Stimulated activated CD4-positive, alpha-beta T cell treated with anti-CD3 and anti-CD28 coated beads, Interleukin-4, amount 100 ng/mL, for 24 hours (primary cell): ENCODE measurements at regions not wholly inside any gene's neighbourhood (a gene's known extent, or its start where the extent isn't known, plus 50 kb on each side); places are given as distances from the start of the nearest gene placed in this dataset.
A peak's percentile ranks its signal among the peaks of the same experiment; 100 is the strongest.

ENCODE experiments used
- DNase-seq: peaks from one replicate; pipeline ENCODE4 v3.0.0-alpha.2; 2020

- no peak for DNase-seq
Observed at GRCh38 chr14:99347561-99347960, 75.6 kb upstream of the BCL11B start.

- DNase-seq = no peak
Observed at GRCh38 chr14:99346470-99347080, 74.6 kb upstream of the BCL11B start.

GRCh38 chr14:99345472-99345871 is 73.5 kb upstream of the BCL11B start:
- no peak for DNase-seq

- DNase-seq = no peak
Observed at GRCh38 chr14:99344051-99344758, 72.2 kb upstream of the BCL11B start.

GRCh38 chr14:99342906-99343305 is 70.9 kb upstream of the BCL11B start:
- DNase-seq = no peak

- no peak for DNase-seq
Observed at GRCh38 chr14:99342204-99342603, 70.2 kb upstream of the BCL11B start.

- DNase-seq = no peak
Observed at GRCh38 chr14:99339551-99339950, 67.6 kb upstream of the BCL11B start.

- DNase-seq = no peak
Observed at GRCh38 chr14:99338313-99338712, 66.3 kb upstream of the BCL11B start.

- DNase-seq = no peak
Observed at GRCh38 chr14:99333841-99334635, 62.0 kb upstream of the BCL11B start.

GRCh38 chr14:99333214-99333613 is 61.2 kb upstream of the BCL11B start:
- DNase-seq = no peak

- DNase-seq = no peak
Observed at GRCh38 chr14:99331811-99332210, 59.8 kb upstream of the BCL11B start.

- no peak for DNase-seq
Observed at GRCh38 chr14:99330316-99331240, 58.6 kb upstream of the BCL11B start.

GRCh38 chr14:99329711-99330315 is 57.8 kb upstream of the BCL11B start:
- DNase-seq = no peak

GRCh38 chr14:99327458-99328250 is 55.7 kb upstream of the BCL11B start:
- no peak for DNase-seq

GRCh38 chr14:99327050-99327449 is 55.1 kb upstream of the BCL11B start:
- DNase-seq = peak; percentile 2

GRCh38 chr14:99326041-99326710 is 54.2 kb upstream of the BCL11B start:
- DNase-seq = peak; percentile 2

GRCh38 chr14:99325591-99325990 is 53.6 kb upstream of the BCL11B start:
- peak; percentile 2 for DNase-seq

- no peak for DNase-seq
Observed at GRCh38 chr14:99325016-99325415, 53.0 kb upstream of the BCL11B start.

- DNase-seq = no peak
Observed at GRCh38 chr14:99324291-99324690, 52.3 kb upstream of the BCL11B start.

GRCh38 chr14:99323603-99324185 is 51.7 kb upstream of the BCL11B start:
- DNase-seq = no peak
